ENCODE measurements at regions not wholly inside any gene's neighbourhood (a gene's known extent, or its start where the extent isn't known, plus 50 kb on each side); places are given as distances from the start of the nearest gene placed in this dataset.

DNA sequence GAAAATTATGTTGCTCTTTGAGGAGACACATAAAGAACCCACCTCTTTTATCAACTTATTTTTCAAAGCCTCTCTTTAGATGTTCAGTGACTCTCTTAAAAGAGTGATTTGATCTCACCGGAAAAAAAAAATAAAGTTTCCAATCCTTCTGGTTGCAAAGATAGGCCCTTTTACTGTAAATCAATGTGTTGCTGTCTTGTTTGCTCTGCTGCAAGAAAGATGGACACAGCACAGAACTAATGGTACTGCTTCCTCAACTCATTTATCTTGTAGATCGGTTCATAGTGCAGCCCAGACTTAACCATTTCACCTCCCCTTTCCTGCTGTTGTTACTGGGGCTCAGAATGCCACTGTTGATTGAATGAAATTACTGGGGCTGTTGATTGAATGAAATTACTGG, 388.9 kb upstream of the KLF12 start:
- no peak for DNase-seq (ENCODE audit: low spot score)
- in situ Hi-C loops (cut with HindIII; ENCODE audit: low sequenced_read_pairs), result no loop called here

DNA sequence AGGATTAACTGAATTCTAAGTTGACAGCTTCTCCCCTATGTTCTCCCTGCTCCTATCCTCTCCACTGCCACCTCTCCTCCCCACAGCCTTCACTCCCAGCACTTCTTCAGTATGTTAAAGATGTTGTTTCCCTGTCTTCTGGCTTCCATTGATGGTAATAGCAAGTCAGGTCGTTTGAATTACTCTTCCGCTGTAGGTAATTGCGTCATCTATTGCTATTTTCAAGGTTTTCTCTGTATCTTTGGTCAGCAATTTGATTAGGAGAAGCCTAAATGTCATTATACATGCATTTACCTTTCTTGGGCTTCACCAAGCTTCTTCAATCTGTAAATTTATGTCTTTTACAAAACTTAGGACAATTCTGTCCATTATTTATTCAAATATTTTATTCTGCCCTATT, 377.3 kb upstream of the KLF12 start:
- in situ Hi-C loops (cut with HindIII; ENCODE audit: low sequenced_read_pairs), result no loop called here
- DNase-seq (ENCODE audit: low spot score), result no peak

DNA sequence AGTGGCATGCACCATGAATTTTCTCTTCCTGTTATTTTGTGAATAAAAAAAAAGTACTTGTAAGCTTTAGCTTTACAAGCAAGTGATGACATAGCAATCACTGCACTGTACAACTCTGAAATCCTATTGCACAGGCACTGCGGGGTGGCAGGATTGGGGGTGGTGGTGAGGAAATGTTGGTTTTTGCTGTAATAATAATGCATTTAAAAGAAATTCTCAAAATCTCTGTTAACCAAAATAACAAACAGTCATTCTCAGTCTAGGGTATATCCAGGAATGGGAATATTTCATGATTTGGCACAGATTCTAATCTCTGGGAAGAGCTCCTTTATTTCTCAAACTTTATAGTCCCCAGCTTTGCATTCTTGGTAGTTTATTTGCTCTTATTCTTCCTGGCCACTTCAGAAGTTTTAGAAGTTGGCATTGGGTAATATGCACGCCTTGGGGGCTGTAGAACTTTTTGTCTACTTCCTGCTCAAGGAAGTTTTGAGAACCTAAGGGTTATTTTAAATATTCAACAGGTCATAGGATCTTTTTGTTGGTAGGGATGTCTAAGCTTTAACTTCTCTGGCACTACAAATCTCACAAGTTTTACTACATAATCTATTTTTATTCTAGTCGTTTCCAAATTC, 353.0 kb upstream of the KLF12 start:
- no peak for DNase-seq (ENCODE audit: low spot score)
- in situ Hi-C loops (cut with HindIII; ENCODE audit: low sequenced_read_pairs), result no loop called here

DNA sequence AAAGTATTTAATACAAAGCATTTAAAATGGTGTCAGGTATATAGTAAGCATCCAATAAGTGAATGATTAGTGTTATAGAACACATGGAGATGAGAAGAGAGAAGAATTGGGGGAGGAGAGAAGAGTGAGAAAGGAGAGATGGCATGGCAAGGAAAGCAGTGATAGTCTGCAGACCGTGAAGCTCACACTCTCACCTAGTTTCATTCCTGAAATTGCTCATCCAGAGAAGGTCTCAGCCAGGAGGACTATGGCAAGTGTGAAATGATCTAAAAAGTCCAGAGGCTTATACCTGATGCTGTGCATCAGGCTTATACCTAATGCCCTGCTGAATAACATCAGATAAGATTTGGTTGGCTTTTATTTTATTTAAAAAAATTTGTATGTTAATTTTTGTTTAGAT, 351.6 kb upstream of the KLF12 start:
- no peak for DNase-seq (ENCODE audit: low spot score)
- in situ Hi-C loops (cut with HindIII; ENCODE audit: low sequenced_read_pairs), result no loop called here

DNA sequence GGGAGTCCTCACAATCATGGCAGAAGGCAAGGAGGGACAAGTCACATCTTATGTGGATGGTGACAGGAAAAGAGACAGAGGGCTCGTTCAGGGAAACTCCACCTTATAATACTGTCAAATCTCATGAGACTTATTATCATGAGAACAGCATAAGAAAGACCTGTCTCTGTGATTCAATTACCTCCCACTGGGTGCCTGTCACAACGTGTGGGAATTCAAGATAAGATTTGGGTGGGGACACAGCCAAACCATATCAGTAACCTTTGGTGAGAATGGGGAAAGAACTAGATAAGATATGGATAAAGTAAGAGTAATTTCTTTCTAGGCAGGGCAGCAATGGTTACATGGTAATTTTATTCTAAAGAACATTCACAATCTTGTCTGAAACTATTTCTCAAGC, 344.9 kb upstream of the KLF12 start:
- no peak for DNase-seq (ENCODE audit: low spot score)
- in situ Hi-C loops (cut with HindIII; ENCODE audit: low sequenced_read_pairs), result no loop called here

DNA sequence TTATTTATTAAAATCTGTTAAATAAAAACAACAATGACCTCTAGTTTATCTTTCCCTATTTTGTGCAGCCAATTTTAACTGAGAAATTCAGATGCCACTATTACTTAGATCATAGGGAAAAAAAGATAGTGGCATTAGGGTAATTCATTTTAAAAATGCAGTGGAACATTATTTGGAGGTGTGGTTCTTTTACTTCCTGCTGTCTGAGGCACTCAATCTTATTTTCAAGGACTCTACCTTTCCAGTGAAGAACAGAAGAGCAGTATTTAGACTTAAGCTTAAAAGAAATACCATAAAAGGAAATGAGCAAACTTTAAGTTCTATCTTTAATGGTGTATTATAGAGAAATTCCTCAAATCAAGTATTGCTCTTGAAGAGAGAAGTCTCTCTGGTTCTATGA, 342.6 kb upstream of the KLF12 start:
- in situ Hi-C loops (cut with HindIII; ENCODE audit: low sequenced_read_pairs), result no loop called here
- no peak for DNase-seq (ENCODE audit: low spot score)

DNA sequence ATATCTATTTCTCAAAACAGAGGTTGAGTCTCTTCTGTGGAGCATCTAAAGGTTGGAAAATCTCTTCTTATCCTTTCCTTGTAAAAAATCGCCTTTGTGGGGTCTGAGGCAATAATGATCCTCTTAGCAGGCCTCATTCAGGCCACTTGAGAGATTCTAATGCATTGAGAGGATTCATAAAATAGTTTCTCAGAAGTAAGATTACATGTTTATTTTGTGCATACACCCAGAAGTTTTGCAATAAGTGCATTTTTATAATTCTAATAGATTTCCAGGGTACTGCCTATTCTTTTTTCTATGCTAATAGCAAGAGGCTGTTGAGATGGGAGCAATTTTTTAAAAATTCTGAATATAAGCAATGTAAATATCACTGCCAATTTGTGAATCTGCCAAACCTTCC, 342.2 kb upstream of the KLF12 start:
- in situ Hi-C loops (cut with HindIII; ENCODE audit: low sequenced_read_pairs), result no loop called here
- no peak for DNase-seq (ENCODE audit: low spot score)

DNA sequence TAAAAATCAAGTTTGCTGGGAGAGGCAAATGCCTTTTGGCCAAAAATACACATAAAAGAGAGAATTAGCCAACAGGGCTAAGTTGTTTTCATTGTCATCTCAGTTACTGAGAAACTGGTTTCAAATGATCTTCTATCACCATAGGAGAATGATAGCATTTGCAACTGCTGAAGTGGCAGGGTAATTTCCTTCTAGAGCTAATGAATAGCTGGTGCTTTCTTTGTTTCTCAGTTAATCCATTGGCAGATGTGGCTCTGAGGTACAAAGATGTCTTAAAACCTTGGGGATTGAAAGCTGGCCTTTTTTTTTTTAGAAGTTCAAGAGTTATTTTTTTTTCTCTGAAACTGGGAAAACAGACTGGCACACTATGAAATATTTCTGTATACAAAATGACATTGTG, 332.7 kb upstream of the KLF12 start:
- DNase-seq (ENCODE audit: low spot score), result no peak
- in situ Hi-C loops (cut with HindIII; ENCODE audit: low sequenced_read_pairs), result no loop called here

DNA sequence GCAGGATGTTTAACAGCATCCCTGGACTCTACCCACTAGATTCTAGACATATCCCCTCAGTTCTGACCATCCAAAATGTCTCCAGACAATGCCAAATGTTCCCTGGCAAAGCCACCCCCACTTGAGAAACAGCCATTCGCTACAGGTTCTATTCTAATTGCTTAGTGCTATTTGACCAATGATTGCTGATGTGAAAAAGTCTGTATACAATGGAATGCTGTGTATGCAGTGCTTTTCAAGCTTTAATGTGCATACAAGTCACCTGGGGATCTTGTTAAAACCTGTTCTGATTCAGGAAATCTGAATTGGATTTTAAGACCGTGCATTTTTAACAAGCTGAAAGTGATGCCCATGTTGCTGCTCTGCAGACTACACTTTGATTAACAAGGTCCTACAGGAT, 331.8 kb upstream of the KLF12 start:
- in situ Hi-C loops (cut with HindIII; ENCODE audit: low sequenced_read_pairs), result no loop called here
- no peak for DNase-seq (ENCODE audit: low spot score)

DNA sequence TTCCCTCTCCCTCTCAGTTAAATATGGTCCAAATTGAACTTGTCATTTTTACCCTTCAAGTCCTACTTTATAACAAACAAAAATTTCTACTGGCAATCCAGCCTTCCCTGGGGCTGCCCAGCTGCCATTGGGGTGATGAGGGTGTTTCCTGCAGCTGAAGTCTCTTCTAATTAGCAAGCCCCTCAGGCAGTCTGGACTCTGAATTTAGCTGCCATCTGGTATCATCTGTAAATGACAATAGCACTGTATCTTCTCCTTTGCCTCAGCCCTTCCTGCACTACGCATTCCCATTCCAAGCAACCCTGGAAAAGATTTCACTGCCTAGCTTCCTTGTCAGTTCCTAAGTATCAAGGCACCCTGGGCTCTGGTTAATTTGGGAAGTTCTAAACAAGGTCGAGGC, 331.1 kb upstream of the KLF12 start:
- in situ Hi-C loops (cut with HindIII; ENCODE audit: low sequenced_read_pairs), result no loop called here
- no peak for DNase-seq (ENCODE audit: low spot score)

DNA sequence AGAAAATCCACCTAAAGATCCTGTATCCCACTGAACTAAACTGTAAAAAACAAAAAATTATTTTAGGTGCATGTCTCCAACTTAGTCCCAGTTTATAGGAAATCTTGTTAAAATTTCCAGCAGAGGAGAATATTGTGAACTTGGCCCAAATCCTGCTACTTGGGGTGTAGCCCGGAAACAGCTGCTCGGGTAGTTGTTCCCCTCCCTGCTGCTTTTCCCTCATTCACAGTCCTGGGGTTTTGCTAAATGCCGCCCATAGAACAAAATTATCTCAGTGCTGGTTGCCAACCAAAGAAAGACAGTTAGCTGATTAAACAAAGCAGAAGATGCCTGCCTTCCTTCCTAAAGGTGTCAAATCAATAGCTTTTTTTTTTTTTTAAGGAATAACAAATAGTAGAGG, 330.5 kb upstream of the KLF12 start:
- DNase-seq (ENCODE audit: low spot score), result peak; percentile 2
- in situ Hi-C loops (cut with HindIII; ENCODE audit: low sequenced_read_pairs), result no loop called here

DNA sequence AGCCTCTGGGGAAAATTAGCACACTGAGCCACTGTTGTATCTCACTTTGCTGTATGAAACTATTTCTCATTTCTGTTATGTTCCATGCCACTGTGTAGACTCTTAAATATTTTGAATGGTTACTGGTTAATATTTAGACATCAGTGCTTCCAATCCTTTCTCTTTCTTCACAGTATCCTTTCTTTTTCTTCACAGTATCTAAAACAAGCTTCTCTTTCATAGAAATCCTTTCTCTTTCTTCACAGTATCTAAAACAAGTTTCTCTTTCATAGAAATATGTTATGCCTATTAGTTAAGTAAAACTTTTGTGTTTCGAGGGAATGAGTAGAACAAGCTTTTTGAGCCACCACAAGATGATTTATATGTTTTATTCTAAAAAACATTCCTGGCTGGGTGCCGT, 326.8 kb upstream of the KLF12 start:
- no peak for DNase-seq (ENCODE audit: low spot score)
- in situ Hi-C loops (cut with HindIII; ENCODE audit: low sequenced_read_pairs), result no loop called here

DNA sequence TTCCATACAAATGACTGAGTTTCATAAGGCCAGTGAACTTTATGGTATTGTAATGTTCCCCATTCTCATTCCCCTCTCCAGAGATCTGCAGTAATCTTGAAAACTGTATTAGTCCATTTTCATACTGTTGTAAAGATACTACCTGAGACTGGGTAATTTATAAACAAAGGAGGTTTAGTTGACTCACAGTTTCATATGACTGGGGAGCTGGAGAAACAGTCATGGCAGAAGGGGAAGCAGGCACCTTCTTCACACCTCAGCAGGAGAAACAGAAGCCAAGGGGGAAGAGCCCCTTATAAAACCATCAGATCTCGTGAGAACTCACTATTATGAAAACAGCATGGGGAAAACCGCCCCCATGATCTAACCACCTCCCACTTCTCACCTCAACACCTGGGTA, 318.7 kb upstream of the KLF12 start:
- in situ Hi-C loops (cut with HindIII; ENCODE audit: low sequenced_read_pairs), result no loop called here
- no peak for DNase-seq (ENCODE audit: low spot score)

DNA sequence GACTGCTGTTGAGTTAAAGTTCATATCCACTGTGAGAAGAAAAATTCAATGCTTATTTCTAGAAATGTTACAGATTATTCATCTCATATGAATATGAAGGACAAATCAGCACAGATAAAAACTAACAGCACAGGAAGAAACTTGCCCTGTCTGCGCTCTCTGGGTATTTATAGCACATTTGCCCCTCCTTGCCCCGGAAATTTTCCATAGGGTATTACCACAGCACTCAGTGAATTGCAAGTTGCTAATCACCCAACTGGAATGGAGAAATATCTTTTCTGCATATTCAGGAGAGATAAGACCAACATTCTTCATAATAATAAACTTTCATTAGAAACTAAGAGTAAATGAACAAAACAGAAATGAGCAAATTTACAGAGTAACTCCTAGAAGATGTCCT, 318.0 kb upstream of the KLF12 start:
- no peak for DNase-seq (ENCODE audit: low spot score)
- in situ Hi-C loops (cut with HindIII; ENCODE audit: low sequenced_read_pairs), result no loop called here

DNA sequence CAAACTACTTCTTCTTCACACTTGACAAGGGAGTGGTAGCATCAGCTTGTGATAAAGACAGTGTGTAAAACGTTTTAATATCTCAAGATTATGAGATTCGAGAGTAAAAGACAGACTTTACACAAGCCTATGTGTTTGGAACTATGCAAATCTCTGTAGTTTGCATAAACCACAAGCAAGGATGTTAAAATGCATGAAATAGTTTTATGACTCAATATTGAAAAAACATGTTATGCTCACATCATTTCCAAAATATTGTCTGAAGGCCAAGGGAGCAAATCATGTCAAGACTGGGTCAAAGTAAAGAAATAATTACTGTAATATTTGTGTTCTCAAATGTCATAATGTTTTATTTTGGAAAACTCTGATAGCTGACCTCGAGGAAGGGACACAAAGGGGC, 316.8 kb upstream of the KLF12 start:
- DNase-seq (ENCODE audit: low spot score), result no peak
- in situ Hi-C loops (cut with HindIII; ENCODE audit: low sequenced_read_pairs), result no loop called here

DNA sequence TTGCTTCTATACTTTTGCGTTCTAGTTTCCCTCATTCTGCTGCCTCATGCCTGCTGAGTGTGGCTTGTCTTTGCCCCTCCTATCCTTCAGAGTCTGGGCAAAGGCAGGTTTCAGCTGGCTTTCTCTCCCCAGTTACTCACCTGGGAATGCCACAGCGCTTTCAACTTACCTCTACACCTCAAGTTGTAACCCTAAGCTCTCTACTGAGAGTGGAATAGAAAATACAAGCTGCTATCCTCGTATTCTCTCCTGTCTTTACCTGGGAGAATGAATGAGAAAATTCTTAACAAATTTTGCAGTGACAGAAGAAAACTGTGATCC, 316.3 kb upstream of the KLF12 start:
- in situ Hi-C loops (cut with HindIII; ENCODE audit: low sequenced_read_pairs), result no loop called here
- DNase-seq (ENCODE audit: low spot score), result no peak

DNA sequence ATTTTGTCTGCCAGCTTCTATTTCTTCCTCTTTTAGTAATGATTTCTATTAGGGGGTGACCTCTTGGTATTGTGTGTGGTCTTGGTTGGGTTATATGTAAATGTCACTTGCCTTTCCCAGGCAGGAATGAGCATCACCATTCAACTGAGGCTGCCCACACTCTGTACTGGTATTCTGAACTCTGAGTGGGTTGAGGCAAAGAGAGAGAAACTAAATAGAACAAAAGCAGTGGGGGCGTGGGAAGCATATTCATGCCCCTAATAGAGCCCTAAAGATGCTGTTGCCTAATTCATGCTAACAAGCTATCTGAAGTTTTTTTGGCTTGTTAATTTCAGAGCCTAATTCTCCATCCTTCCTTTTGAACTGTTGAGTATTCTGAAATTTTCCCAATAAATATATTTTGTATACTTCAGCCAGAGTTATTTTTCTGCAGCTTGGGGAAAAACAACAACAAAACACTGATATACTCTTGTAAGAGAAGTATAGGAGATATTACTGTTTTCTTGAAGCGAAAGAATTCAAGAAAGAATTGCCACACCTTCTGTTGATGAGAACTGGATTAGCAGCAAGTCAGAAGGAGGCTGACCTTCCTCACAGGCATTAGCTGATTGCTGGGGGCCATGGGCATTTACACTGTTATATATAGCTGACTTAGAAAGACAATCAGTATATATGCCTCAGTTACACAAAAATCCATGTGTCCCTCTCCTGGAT, 315.8 kb upstream of the KLF12 start:
- no peak for DNase-seq (ENCODE audit: low spot score)
- in situ Hi-C loops (cut with HindIII; ENCODE audit: low sequenced_read_pairs), result no loop called here

DNA sequence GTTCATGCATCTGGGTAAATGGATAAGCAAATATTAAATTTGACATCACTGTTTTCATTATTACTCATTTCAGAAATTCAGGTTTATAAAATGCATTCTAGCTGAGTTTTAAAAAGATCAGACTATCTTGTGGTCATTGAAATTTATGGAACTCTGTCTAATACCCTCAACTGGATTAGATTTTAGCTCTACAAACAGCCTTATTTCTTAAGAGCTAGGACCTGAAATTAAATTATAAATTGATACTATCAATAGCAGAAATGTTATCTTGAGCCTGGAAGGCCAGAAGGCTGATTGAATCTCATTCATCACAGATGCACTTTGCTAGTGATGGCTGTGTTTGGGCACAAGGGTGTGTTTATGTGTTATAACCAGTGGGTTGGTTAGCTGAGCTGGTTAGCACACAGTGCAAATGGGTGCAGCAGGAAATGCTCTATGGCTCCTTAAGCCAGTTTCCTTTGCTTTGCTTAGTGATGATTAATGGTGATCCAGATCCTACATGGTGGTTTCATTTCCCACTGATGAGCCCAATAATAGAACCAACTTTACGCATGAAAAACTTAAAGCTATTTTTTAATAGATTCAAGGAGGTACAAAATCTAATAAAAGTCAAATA, 310.8 kb upstream of the KLF12 start:
- in situ Hi-C loops (cut with HindIII; ENCODE audit: low sequenced_read_pairs), result no loop called here
- DNase-seq (ENCODE audit: low spot score), result no peak

DNA sequence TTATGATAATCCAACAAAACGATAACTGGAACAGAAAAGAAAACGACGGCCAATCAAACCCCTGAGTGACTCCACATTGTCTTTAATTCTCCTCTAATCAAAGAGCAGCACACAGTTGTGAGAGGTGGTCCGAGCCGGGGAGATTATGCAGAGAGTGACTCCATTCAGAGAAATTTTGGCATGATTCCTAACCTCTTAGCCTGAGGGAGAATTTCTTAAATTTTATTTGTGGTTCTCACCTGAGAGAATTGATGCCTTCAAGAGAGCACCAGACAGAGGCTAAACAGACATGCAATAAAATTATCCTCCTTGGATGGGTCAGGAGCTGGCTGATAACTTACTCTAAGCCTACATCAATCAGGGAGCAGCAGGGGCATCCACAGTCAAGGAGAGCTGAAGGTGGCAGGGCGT, 310.0 kb upstream of the KLF12 start:
- in situ Hi-C loops (cut with HindIII; ENCODE audit: low sequenced_read_pairs), result no loop called here
- no peak for DNase-seq (ENCODE audit: low spot score)

DNA sequence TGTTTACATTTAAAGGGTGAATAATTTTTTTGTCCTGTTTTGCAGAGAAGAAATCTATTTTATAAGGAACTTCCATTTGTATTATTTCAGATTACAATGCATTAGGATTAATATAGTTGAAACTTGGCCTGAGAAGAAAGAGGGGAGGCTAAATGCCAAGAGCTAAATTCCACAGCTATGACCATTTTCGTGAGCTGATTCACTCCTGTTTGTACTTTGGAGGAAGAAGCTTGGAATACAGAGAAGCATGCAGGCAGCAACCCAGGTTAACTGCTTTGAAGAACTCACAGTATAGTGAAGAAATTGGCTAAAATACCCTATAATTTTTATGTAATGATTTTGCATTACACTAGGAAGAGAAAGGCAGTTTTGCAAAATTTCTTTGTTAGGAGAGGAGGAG, 309.4 kb upstream of the KLF12 start:
- no peak for DNase-seq (ENCODE audit: low spot score)
- in situ Hi-C loops (cut with HindIII; ENCODE audit: low sequenced_read_pairs), result no loop called here

DNA sequence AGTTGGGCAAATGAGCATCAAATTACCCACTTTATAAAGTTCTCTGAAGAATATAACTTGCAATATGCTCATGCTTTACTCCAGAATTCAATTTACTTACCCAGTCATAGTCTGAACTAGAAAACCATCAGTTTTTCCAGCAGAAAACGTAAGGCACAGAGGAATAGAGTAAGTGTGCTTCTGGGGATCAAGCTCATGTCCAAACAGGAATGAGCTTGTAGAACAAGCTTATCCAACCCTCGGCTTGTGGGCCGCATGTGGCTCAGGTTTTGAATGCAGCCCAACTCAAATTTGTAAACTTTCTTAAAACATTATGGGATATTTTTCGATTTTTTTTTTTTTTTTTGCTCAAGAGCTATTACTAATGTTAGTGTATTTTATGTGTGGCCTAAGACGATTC, 308.5 kb upstream of the KLF12 start:
- no peak for DNase-seq (ENCODE audit: low spot score)
- in situ Hi-C loops (cut with HindIII; ENCODE audit: low sequenced_read_pairs), result no loop called here
